ENCODE measurements at regions not wholly inside any gene's neighbourhood (a gene's known extent, or its start where the extent isn't known, plus 50 kb on each side); places are given as distances from the start of the nearest gene placed in this dataset.

DNA sequence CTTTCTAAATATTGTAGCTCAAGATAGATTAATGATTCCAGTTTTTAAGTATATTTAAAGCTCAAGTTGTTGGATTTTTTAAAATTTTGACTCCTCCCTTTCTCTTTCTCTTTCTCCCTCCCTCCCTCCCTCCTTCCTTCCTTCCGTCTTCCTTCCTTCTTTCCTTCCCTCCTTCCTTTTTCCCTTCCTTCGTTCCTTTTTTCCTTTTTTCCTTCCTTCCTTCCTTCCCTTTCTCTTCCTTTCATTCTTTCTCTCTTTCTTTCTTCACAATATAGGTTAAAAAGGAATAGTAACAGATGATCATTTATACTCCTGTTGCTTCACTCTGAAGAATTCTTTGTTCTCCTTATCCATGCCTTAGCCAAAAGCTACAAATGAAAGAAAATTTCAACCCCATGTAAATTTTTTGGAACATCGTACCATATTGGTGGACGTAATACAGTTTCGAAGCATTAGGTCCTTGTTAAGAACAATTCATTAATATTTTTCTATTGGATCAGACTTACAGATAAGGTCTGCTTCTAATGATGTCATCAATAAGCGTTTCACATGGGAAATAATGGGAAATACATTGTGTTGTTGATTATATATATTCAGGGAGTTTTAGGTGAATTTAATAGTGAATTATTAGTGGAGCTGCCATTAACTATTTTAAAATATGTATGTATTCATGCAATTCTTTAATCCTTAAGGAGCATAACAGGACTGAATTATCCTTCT is 139.6 kb upstream of the SLC35B3 start:
- TF ChIP-seq, protein P1, sequence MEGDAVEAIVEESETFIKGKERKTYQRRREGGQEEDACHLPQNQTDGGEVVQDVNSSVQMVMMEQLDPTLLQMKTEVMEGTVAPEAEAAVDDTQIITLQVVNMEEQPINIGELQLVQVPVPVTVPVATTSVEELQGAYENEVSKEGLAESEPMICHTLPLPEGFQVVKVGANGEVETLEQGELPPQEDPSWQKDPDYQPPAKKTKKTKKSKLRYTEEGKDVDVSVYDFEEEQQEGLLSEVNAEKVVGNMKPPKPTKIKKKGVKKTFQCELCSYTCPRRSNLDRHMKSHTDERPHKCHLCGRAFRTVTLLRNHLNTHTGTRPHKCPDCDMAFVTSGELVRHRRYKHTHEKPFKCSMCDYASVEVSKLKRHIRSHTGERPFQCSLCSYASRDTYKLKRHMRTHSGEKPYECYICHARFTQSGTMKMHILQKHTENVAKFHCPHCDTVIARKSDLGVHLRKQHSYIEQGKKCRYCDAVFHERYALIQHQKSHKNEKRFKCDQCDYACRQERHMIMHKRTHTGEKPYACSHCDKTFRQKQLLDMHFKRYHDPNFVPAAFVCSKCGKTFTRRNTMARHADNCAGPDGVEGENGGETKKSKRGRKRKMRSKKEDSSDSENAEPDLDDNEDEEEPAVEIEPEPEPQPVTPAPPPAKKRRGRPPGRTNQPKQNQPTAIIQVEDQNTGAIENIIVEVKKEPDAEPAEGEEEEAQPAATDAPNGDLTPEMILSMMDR (conservative IDR thresholded peaks at IDR 0.05 in 1 of 2, IDR thresholded peaks at IDR 0.05 in 1 of 2; ENCODE audit: extremely low read depth in 1 of 2, insufficient read depth in 1 of 2, low read depth in 1 of 2, low read length in 2 of 2), result no peak
- no peak for TF ChIP-seq EZH2 (IDR thresholded peaks at IDR 0.05; ENCODE audit: borderline replicate concordance, low read length)

Measured in mammary epithelial cell (primary cell).